ENCODE measurements at regions not wholly inside any gene's neighbourhood (a gene's known extent, or its start where the extent isn't known, plus 50 kb on each side); places are given as distances from the start of the nearest gene placed in this dataset.

DNA sequence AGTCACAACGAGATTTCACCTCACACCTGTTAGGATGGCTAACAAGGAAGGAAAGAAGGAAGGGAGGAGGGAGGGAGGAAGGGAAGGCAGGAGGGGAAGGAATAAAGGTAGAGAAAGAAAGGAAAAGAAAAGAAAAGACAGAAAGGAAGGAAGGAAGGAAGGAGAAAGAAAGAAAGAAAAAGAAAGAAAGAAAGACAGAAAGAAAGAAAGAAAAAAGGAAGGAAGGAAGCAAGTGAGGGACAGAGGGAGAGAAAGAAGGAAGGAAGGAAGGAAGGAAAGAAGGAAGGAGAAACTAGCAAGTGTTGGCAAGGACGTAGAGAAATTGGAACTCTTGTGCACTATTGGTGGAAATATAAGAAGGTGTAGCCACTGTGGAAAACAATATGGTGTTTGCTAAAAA is 52.2 kb downstream of the CCDC185 start:
- no peak for DNase-seq (ENCODE audit: low spot score)

DNA sequence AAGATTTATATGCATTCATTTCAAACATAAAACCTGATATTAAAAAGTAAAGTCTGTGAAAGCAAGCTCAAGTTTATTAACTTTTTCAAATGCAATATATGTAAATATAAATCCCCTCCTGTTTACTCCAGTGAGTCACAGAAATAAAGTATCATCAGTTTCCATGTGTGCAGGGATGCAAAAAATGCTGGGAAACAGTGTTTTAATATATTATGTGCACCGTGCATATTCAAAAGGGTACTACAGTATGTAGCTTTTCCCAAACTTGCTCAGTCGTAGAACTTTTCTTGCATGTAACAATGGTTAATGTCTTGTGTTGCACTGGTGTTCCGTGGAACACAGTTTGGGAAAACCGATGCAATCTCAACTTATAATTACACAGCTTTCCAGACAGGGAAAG is 60.7 kb downstream of the CCDC185 start:
- DNase-seq (ENCODE audit: low spot score), result no peak

GRCh38 chr1:223454959-223455358 is 61.7 kb downstream of the CCDC185 start:
- no peak for DNase-seq (ENCODE audit: low spot score)

DNA sequence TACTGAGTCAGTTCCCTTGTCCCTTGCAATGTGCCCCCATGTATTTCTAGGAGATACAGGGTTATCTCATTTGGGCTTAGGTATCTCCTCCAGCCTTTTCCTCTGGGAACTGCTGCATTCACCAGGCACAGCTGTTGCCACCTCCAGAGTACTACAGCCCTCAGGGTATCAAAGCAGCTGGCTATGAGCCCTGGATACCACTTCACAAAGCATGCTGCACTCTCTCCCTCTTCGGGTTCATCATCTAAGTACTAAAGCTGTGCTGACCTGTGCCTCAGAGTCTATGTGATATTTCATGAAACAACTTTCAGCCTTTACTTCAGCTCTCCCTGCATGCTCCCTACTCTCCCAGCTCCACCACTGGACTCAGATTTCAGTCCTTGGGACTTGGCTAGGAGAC is 62.3 kb downstream of the CCDC185 start:
- DNase-seq (ENCODE audit: low spot score), result no peak

GRCh38 chr1:223456747-223457146 is 63.5 kb downstream of the CCDC185 start:
- DNase-seq (ENCODE audit: low spot score), result no peak

DNA sequence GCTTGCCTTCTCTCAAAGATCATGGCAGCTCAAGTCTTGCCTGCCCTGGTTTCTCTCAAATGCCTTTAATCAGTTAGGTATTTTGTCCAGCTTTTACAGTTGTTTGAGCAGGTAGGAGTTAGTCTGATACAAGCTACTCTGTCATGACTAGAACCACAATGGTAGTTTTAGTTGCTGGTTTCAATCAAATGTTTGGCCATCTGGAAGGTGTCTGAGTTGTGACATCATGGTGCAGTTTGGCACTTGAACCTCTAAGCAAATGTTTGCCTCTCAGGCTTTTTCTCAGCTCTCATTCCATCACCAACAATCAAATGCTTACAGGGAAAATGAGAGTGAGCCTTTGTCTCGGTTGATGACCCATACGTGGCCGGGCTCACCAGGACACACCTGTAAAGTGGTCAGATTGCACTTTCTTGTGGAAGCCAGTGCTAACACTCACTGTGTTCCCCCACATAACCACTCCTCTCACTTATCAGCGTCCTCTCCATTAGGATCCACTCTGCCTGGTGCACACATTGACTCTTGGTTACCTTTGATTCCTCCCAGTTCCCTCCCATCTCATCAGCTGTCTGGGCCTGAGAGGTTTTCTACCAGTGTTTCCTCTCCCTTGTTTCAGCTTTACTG is 67.5 kb downstream of the CCDC185 start:
- DNase-seq (ENCODE audit: low spot score), result no peak

GRCh38 chr1:223462047-223462630 is 68.9 kb downstream of the CCDC185 start:
- no peak for DNase-seq (ENCODE audit: low spot score)

GRCh38 chr1:223462866-223463404 is 69.7 kb downstream of the CCDC185 start:
- no peak for DNase-seq (ENCODE audit: low spot score)

GRCh38 chr1:223466151-223466550 is 72.9 kb downstream of the CCDC185 start:
- DNase-seq (ENCODE audit: low spot score), result peak; percentile 2

DNA sequence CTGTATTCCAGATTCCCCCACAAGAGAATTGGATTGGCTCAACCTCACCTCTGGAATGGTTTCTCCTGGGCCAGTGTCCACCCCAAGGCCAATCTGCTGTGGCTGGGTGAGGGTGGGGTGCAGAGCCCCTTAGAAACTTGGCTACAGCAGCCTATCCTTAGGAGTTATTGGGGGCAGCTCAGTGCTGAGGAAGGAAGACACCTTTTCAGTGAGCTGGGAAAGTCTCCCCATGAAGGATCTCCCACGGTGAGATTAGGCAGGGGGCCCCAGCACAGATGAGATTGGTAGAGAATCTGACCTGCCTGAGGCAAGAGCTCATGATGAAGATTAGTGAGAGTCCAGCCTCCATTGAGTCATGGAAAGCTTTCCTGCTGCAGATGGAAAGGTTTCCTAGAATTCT is 78.4 kb downstream of the CCDC185 start:
- DNase-seq (ENCODE audit: low spot score), result no peak

DNA sequence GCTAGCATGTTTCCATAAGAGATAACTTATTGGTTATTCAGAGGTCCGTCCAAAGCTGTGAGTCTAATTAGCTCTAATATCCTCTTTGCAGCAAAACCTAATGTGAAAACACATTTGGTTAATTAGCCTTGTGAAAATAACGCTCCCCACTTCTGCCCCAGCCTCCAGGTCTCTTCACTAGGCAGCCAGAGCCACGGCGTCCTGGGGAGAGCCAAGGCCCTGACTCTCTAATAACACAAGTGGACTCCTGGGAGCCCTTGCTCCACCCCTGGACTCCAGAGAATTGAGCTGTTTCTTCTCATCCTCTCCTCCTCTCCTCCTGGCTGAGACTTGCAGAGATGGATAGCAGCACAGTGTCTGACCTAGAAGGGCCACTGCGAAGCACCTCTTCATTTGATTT is 78.8 kb downstream of the CCDC185 start:
- no peak for DNase-seq (ENCODE audit: low spot score)

DNA sequence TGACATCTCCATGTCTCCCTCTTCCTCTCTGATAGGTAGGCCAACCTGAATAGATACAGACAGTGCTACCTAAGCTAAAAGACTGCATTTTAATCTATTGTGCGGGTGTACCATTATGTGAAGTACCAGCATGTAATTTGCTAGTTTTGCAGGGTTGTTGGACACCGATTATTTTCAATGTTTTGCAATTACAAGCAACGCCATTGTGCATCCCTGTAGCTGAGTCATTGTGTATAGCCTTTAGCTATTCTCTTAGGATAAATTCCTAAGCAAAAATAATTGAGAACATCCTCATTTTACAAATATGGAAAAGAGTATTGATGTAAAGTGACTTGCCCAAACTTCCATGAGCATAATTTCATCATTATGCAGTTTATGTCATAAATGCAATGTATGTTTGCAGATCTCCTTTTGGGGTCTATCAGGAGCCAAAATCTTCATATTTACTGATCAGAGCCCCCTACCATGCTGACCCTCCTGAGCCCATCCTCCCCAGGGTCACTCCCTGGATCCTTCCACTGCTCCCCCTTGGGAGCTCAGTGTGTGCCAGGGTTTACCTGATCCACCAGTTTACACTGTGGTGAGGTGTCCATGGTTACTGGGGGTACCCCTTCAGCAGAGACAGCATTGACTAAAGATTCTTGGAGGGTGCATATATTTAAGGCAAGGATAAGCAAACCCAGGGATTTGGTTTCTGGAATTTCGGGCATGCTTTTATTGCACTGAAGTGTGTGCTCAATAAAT is 80.6 kb downstream of the CCDC185 start:
- no peak for DNase-seq (ENCODE audit: low spot score)

DNA sequence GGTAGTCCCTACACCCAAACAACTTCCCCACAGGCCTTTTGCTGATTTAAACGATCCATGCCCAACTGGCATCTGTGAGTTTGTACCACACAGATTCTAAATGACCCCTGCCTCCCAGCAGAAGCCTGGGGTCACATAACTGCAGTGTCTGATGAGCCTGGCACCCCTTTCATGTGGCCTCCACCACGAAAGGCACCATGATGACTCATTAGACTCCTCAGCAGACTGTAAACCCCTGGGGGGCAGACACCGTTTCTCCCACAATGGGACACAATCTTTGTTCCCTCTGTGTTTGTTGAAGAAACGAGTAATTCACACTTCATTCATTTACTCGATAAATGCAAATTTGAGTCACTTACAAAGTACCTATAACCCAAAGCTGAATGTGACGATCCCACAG is 81.6 kb downstream of the CCDC185 start:
- no peak for DNase-seq (ENCODE audit: low spot score)

DNA sequence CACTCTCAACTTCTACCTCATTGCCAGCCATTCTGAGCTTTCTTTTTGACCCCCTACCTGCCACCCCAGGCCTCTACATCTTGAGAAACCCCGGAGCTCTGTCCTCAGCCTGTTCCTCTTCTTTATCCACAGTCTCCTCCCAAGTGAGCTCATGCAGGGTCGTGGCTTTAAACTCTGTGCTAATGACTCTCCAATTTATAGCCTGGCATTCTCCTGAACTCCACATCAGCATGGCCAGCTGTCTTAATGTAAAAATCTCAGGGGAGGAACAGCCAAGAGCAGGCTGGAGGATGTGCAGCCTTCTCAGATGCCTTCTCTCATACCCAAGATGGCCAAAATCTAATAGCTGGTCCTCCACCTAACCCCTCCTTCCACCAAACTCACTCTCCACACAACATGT is 84.2 kb downstream of the CCDC185 start:
- DNase-seq (ENCODE audit: low spot score), result no peak

- DNase-seq (ENCODE audit: low spot score), result no peak
These were observed 85.4 kb downstream of the CCDC185 start for GRCh38 chr1:223478606-223479005.

DNA sequence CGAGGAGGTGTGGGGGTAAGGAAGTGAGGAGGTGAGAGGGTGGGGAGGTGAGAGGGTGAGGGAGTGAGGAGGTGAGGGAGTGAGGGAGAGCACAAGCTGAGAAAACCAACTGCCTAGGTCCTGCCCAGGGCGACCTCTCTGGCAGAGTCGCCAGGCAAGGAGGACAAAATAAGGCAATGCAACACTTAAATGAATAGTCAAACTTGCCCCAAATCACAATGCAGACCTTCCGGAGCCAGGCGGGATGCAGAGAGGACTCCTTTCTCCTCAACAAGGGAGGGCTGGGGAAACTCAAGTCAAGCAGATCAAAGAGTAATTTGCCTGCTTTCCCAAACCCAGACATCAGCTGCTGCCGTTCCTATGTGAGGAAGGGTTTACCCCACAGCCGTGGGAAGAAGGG is 86.0 kb downstream of the CCDC185 start:
- DNase-seq (ENCODE audit: low spot score), result no peak

GRCh38 chr1:223479718-223480425 is 86.7 kb downstream of the CCDC185 start:
- no peak for DNase-seq (ENCODE audit: low spot score)

GRCh38 chr1:223482132-223482531 is 88.9 kb downstream of the CCDC185 start:
- DNase-seq (ENCODE audit: low spot score), result no peak

DNA sequence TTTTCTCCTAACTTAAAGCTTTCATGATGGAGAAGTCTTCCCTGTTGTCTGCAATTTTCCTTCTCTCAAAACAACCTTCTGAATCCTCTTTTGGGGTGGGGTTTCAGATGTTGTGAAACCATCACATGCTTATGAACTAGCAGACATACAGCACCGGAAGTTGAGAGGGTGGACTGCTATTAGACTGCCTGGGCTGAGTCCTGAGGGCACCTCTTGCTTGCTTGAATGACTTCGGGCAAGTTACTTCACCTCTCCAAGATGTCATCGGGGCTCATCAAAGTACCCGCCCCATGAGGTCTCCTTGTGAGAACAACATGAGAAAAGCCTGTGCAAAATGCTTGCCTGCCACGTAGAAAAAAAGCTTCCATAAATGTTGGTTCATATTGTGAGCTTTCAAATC is 89.6 kb downstream of the CCDC185 start:
- DNase-seq (ENCODE audit: low spot score), result no peak

- DNase-seq (ENCODE audit: low spot score), result no peak
These were observed 90.3 kb downstream of the CCDC185 start for GRCh38 chr1:223483511-223483910.

DNA sequence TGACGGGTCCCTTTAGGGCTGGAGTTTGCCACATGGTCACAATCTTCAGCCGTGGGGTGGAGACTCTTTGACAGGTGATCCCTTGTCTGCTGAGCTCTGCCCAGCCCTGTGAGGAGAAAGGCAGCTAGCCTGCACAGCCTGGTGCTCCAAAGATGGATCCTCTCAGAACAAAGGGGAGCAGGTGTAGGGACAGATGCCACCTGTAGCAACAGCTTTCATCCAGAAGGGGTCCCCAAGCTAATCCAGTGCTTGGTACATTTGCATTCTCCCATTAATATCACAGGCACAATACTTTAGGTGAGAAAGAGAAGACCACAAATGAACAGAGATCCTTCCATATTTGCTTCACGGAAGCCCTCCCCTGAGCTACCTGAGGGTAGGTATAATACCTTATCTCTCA is 93.2 kb downstream of the CCDC185 start:
- DNase-seq (ENCODE audit: low spot score), result no peak

All from pons (tissue), 1 donor.